ENCODE measurements at regions not wholly inside any gene's neighbourhood (a gene's known extent, or its start where the extent isn't known, plus 50 kb on each side); places are given as distances from the start of the nearest gene placed in this dataset.

GRCh38 chr5:160479220-160479619 lies 57.6 kb downstream of the PTTG1 start:
- TF ChIP-seq CTCF (IDR thresholded peaks at IDR 0.05) (no peak), POLR2A (IDR thresholded peaks at IDR 0.05) (no peak)

Data from breast epithelium (tissue), 3 donors.